ENCODE measurements at regions not wholly inside any gene's neighbourhood (a gene's known extent, or its start where the extent isn't known, plus 50 kb on each side); places are given as distances from the start of the nearest gene placed in this dataset.

GRCh38 chr1:221053889-221054288 lies 174.6 kb downstream of the HLX start:
- Mint-ChIP-seq H3K4me1 (ENCODE audit: low read depth, unreplicated experiment) (no peaks in the 10 kb centered on the region), H3K9me3 (ENCODE audit: unreplicated experiment) (peaks cover 10% of the 10 kb centered on the region), H3K36me3 (ENCODE audit: insufficient read depth, unreplicated experiment) (no peaks in the 10 kb centered on the region), H3K27ac (ENCODE audit: unreplicated experiment) (no peak overlapping the region), H3K4me3 (ENCODE audit: unreplicated experiment) (no peak overlapping the region), H3K27me3 (ENCODE audit: insufficient read depth, unreplicated experiment) (peaks cover 11% of the 10 kb centered on the region)
- no peak for TF ChIP-seq CTCF (IDR thresholded peaks at IDR 0.05; ENCODE audit: insufficient read depth in 1 of 2, low read depth in 1 of 2, low read length in 1 of 2, severe bottlenecking in 1 of 2, unreplicated experiment in 1 of 2)
- Histone ChIP-seq H3K9me3 (no peaks in the 10 kb centered on the region), H3K36me3 (ENCODE audit: control insufficient read depth, insufficient read depth, low read length) (no peaks in the 10 kb centered on the region), H3K4me3 (ENCODE audit: low read depth, low read length) (no peak overlapping the region), H3K27me3 (replicated peaks; ENCODE audit: control insufficient read depth, insufficient read depth, low read length) (no peaks in the 10 kb centered on the region), H3K4me1 (no peaks in the 10 kb centered on the region)
- intact Hi-C loops (cut with micrococcal nuclease; ENCODE audit: unreplicated experiment) = no loop called here
- CTCF ChIA-PET = no interaction called here
- POLR2A ChIA-PET = no interaction called here
- DNase-seq = no peak
- no TSS peak for BruUV-seq (replicated peaks)

- H3K27me3 Mint-ChIP-seq (ENCODE audit: insufficient read depth, unreplicated experiment) = peaks cover 3% of the 10 kb centered on the region
- H3K4me1 Mint-ChIP-seq (ENCODE audit: low read depth, unreplicated experiment) = no peaks in the 10 kb centered on the region
- no peaks in the 10 kb centered on the region for H3K9me3 Mint-ChIP-seq (ENCODE audit: unreplicated experiment)
- TF ChIP-seq CTCF (IDR thresholded peaks at IDR 0.05; ENCODE audit: insufficient read depth in 1 of 2, low read depth in 1 of 2, low read length in 1 of 2, severe bottlenecking in 1 of 2, unreplicated experiment in 1 of 2) = no peak
- Histone ChIP-seq H3K9me3 (no peaks in the 10 kb centered on the region), H3K36me3 (ENCODE audit: control insufficient read depth, insufficient read depth, low read length) (no peaks in the 10 kb centered on the region), H3K27me3 (replicated peaks; ENCODE audit: control insufficient read depth, insufficient read depth, low read length) (no peaks in the 10 kb centered on the region), H3K4me1 (no peaks in the 10 kb centered on the region), H3K4me3 (ENCODE audit: low read depth, low read length) (no peak overlapping the region)
- no peak overlapping the region for H3K27ac Mint-ChIP-seq (ENCODE audit: unreplicated experiment)
- ChIA-PET POLR2A (no interaction called here), CTCF (no interaction called here)
- H3K4me3 Mint-ChIP-seq (ENCODE audit: unreplicated experiment) = no peak overlapping the region
- no TSS peak for BruUV-seq (replicated peaks)
- DNase-seq = no peak
- H3K36me3 Mint-ChIP-seq (ENCODE audit: insufficient read depth, unreplicated experiment) = no peaks in the 10 kb centered on the region
- intact Hi-C loops (cut with micrococcal nuclease; ENCODE audit: unreplicated experiment) = no loop called here
These were observed 180.3 kb downstream of the HLX start for GRCh38 chr1:221059506-221059905.

- Histone ChIP-seq H3K4me3 (ENCODE audit: low read depth, low read length) (no peak overlapping the region), H3K9me3 (no peaks in the 10 kb centered on the region), H3K27me3 (replicated peaks; ENCODE audit: control insufficient read depth, insufficient read depth, low read length) (no peaks in the 10 kb centered on the region), H3K4me1 (no peaks in the 10 kb centered on the region), H3K36me3 (ENCODE audit: control insufficient read depth, insufficient read depth, low read length) (no peaks in the 10 kb centered on the region)
- no TSS peak for BruUV-seq (replicated peaks)
- ChIA-PET POLR2A (no interaction called here), CTCF (no interaction called here)
- Mint-ChIP-seq H3K36me3 (ENCODE audit: insufficient read depth, unreplicated experiment) (no peaks in the 10 kb centered on the region), H3K9me3 (ENCODE audit: unreplicated experiment) (no peaks in the 10 kb centered on the region), H3K4me3 (ENCODE audit: unreplicated experiment) (no peak overlapping the region), H3K27me3 (ENCODE audit: insufficient read depth, unreplicated experiment) (peaks cover 3% of the 10 kb centered on the region), H3K4me1 (ENCODE audit: low read depth, unreplicated experiment) (no peaks in the 10 kb centered on the region), H3K27ac (ENCODE audit: unreplicated experiment) (no peak overlapping the region)
- no peak for DNase-seq
- no peak for TF ChIP-seq CTCF (IDR thresholded peaks at IDR 0.05; ENCODE audit: insufficient read depth in 1 of 2, low read depth in 1 of 2, low read length in 1 of 2, severe bottlenecking in 1 of 2, unreplicated experiment in 1 of 2)
- intact Hi-C loops (cut with micrococcal nuclease; ENCODE audit: unreplicated experiment) = no loop called here
These were observed 184.4 kb downstream of the HLX start for GRCh38 chr1:221063651-221064050.

All from Caco-2 (cell line).